GM10266 (cell line): ENCODE measurements at regions not wholly inside any gene's neighbourhood (a gene's known extent, or its start where the extent isn't known, plus 50 kb on each side); places are given as distances from the start of the nearest gene placed in this dataset.

Source experiments
- DNase-seq: peaks from one replicate; pipeline ENCODE4 v3.0.0; 2012; ENCODE audit errors: extremely low spot score
- CTCF ChIP-seq: IDR thresholded peaks from 2 replicates; pipeline ENCODE4 v1.5.1; 2012; ENCODE audit warnings: mild to moderate bottlenecking, low read depth; ENCODE audit not compliant: control insufficient read depth, insufficient read depth; ENCODE audit errors: missing control alignments

GRCh38 chr12:132410296-132410625 lies 79.7 kb upstream of the FBRSL1 start:
- no peak for TF ChIP-seq CTCF
- DNase-seq: no peak

DNA sequence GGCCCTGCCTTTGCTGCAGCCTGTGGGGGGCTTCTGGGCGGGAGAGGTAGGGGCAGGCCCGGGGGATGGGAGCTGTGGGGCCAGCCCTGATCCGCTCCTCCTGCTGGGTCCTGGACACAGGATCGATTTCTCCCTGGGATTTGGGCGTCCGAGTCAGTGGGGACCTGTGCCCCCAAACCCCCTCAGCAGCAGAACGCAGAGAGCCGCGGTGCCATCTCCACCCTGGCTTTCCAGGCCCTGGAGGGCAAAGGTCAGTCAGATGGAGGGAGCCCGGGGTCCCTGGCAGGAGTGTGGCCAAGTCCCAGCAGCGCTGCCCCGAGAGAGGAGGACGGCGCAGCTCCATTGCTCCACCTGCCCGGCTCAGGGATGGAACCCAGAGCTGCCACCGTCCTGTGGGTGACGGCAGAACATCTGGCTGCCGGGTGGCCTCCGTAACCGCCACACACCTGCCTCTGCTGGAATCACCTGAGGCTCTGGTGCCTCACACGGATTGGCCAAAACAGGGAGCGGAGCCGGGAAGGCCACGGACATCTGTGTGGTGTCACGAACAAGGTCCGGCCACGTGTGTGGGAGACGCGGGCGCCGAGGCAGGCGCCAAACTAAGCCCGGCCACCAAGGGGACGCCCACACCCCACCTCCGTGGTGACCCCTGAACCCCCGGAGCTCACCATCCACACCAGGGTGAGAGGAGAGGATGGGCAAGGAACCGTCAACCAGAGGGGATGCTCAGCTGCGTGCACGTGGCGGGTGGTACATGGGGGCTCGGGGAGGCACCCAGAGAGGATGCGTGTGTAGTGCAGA lies 80.3 kb upstream of the FBRSL1 start:
- DNase-seq: no peak
- TF ChIP-seq CTCF: no peak

DNA sequence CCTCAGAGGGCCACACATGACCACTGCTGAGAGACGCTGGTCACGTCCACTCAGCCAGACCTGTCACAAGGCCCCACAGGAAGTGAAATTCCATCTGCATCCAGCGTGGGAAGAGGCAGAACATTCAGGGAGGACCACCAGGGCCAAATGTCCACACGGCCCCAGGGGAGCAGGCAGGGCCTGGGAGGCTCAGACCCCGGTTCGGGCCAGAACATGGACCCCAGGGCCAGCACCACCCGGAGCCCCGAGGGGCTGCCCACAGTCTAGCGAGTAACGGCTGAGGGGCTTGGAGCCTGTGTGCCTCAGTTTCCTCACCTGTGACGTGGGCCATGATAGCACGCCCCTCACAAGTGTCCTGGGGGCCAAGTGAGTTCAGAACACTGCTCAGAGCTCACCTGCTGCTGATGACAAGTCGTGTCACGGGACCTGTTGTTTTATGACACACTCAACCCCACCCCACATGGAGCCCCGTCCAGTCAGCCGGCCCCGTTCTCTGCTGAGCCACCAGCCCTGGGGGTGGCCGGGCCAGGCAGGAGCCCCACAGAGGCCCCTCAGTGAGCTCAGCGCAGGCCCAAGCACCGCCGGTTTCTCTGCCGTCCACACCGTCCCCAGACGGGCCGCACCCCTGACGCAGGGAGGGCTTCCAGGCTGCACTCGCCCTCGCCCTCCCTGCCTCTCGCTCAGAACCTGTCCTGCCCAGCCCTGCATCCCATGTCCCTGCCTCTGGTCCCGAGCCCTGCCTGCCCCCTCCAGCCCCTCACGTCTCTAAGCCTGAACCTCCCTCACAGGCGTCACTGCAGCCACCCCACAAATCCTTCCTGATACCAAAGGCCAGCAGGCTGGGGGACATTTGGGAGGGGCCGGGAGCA lies 79.5 kb upstream of the GALNT9 start:
- TF ChIP-seq CTCF: no peak
- DNase-seq: no peak

DNA sequence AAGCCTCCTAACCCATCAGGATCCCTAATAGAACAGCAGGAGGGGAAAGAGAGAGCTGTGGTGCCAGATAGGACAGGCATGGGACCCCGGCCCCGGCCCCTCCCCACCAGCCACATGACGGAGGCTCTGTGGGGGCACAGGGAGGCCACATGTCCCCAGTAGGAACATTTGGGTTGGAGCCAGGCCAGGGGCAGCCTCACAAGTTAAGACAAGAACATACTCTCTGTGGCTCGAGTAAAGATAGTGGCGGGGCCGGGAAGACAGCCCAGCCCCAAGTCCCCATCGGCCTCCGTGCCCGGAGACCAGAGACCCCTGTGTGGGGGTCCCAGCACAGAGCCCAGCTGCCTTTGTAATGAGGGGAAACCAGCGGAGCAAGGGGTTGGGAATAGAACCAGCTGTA lies 78.6 kb upstream of the GALNT9 start:
- TF ChIP-seq CTCF: no peak
- no peak for DNase-seq

DNA sequence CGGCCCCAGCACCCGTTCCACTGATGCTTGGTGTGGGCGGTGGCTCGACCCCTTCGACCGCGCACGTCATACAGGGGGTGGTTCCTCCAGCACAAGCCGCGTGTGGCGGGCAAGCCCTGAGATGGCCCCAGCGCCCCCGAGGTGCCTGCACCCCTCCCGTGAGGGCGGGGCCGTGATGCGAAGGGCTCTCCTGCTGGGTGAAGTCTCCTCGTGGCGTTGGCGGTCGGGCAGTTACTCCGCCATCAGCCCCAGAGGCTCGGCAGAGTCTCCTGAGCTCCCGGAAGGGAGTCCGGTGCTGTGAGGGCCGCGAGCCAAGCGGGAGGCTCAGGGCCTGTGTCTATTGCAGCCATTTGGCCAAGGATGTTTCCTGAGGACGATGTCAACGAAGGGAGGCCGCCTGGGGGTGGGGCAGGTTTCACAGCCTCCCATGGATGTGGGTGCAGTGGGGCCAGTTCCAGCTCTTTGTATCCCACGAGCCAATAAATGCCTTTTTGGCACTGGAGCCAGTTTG lies 78.1 kb upstream of the GALNT9 start:
- no peak for TF ChIP-seq CTCF
- DNase-seq: no peak

DNA sequence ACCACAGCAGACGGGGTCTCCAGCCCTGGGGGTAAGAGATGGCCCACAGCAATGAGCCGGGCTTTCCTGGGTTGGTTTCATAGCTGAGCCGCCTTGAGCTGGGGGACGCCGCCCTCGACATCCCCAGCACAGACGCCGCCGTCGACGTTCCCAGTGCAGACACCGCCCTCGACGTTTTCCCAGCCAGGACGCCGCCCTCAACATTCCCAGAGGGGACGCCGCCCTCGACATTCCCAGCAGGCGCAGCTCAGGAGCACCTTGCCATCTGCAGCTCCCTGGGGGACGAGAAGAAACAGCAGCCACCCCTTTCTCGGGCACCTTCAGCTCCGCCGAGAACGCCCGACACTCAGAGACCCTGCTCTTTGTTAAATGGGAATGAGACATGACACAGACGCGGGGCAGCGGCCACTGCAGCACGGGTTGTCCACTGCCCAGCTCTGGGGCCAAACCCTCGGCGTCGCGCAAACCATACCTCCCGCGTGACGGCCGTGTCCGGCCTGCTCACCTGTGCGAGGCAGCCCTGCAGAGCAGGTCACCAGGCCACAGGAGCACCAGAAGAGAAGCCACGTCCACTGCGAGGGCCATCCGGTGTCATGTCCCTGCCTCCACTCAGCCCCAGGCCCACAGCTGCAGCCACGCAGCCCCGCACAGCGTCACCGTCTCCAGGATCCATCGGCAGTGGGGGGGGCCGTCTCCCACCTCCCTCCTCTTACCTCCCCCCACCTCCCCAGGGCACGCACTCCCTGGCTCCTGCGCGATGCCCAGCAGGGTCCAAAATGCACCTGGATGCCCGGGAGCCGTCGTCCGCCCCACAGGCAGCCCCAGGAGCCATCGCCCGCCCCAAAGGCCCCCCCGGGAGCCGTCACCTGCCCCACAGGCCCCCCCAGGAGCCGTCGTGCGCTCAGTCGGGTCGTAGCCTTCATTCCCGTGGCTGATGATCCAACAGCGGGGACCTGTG lies 77.4 kb upstream of the GALNT9 start:
- no peak for DNase-seq
- no peak for TF ChIP-seq CTCF
